ENCODE measurements at regions not wholly inside any gene's neighbourhood (a gene's known extent, or its start where the extent isn't known, plus 50 kb on each side); places are given as distances from the start of the nearest gene placed in this dataset.

GRCh38 chr5:88393716-88394535, 125.3 kb upstream of the TMEM161B start:
- TF ChIP-seq CTCF (conservative IDR thresholded peaks at IDR 0.05), result no peak
- TF ChIP-seq ZFX (IDR thresholded peaks at IDR 0.05), result no peak
